GM12873 (cell line): ENCODE measurements at regions not wholly inside any gene's neighbourhood (a gene's known extent, or its start where the extent isn't known, plus 50 kb on each side); places are given as distances from the start of the nearest gene placed in this dataset.

ENCODE experiments used
- TF ChIP-seq, protein P1 (sequence below): IDR thresholded peaks from 2 replicates; pipeline ENCODE4 v1.5.1; 2012; ENCODE audit warnings: low read depth, mild to moderate bottlenecking, moderate library complexity, low read length, control low read depth; ENCODE audit not compliant: insufficient read depth; ENCODE audit errors: missing control alignments

DNA sequence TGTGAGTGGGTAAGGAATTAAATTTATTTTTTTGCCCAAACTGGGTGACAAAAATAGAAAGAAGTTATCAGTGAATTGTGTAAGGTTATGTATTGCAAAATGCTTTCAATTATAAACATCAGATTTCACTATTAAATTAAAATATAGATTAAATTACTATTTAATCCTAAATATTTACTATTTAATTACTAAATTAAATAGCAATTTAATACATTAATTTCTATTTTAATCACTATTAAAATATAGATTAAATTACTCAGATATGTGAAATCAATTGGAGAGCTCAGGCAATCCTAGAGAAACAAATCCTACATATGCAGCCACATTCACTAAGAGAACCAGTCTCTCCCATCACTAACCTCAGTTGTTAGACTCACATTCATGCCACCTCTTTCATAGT, 2075.8 kb downstream of the MRPL39 start:
- TF ChIP-seq, protein P1, sequence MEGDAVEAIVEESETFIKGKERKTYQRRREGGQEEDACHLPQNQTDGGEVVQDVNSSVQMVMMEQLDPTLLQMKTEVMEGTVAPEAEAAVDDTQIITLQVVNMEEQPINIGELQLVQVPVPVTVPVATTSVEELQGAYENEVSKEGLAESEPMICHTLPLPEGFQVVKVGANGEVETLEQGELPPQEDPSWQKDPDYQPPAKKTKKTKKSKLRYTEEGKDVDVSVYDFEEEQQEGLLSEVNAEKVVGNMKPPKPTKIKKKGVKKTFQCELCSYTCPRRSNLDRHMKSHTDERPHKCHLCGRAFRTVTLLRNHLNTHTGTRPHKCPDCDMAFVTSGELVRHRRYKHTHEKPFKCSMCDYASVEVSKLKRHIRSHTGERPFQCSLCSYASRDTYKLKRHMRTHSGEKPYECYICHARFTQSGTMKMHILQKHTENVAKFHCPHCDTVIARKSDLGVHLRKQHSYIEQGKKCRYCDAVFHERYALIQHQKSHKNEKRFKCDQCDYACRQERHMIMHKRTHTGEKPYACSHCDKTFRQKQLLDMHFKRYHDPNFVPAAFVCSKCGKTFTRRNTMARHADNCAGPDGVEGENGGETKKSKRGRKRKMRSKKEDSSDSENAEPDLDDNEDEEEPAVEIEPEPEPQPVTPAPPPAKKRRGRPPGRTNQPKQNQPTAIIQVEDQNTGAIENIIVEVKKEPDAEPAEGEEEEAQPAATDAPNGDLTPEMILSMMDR, result no peak

DNA sequence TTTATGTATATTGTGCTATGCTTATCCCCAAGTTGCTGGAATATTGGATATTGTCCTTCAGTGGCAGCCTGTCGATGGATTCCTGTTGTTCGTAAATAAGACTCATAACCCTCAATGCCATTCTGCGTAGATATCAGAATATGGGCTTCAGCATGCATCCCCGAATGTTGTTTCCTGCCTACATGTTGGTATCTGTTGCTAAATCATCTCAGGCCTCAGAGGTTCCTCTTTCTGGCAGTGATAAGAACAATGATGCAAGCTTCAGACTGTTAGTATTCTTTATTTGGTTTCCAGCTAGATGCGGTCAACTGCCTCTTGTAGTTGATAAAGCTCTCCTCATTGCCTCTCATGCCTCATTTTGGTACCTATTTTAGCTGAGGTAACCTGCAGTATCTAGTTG, 2082.6 kb downstream of the MRPL39 start:
- TF ChIP-seq, protein P1, result no peak

DNA sequence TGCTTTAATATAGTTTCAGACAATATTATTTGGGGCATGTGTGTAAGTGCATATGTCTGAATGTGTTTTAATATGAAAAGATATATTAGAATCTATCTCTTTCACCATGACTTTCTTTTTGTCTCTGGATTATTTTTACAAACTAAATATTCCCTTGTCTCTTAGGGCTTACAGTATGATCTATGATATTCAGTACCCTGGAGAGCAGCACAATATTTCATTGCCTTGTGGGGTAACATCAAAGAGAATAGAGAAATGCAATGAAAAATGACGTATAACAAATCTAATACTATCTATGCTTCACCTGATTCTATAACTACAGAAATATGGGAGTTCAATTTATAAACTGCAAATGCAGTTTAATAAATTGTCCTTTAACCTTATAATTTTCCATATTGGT, 2084.5 kb downstream of the MRPL39 start:
- TF ChIP-seq, protein P1, result no peak

- TF ChIP-seq, protein P1, result no peak
Observed at GRCh38 chr21:23507501-23507900, 2099.8 kb downstream of the MRPL39 start.

DNA sequence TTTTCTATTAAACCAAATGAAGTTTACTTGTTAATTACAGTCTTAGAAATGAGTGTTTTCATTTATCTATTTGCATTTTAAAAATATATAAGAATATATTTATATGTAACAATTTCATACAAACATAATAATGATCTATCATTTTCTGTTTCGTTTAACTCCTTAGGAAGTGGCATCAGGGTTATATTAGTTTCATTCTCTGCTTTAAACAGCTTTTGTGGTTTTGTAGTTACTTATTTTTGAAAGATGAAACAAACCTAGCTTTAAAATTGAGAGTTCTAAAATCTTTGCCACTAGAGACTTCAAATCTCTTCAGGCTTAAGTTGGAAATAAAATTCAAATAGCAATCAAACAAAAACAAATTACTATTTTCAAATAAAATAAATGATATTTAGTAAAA, 2110.6 kb downstream of the MRPL39 start:
- TF ChIP-seq, protein P1, result no peak

DNA sequence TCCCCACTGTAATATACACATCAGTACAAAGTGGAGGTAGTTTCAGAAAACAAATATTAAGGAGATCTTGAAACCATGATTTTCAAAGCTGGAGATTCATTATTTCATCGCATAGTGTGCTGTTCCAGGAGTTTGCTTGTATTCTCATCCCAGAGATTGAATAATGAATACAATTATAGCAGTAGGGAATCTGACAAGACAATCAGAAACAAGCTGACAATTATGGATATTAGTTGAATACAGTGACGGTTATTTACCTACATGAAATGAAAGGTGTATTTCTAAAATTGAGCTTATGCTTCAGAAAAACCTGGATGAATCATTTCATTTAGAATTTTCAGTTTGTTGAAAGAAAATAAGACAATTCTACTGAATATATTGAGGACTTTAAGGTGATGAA, 2119.0 kb downstream of the MRPL39 start:
- TF ChIP-seq, protein P1, result no peak

GRCh38 chr21:23480591-23481270, 2126.6 kb downstream of the MRPL39 start:
- TF ChIP-seq, protein P1, result no peak
